HL-60 (cell line): ENCODE measurements at regions not wholly inside any gene's neighbourhood (a gene's known extent, or its start where the extent isn't known, plus 50 kb on each side); places are given as distances from the start of the nearest gene placed in this dataset.

Experiments used
- CTCF ChIP-seq: IDR thresholded peaks from one replicate; pipeline ENCODE4 v1.5.1; 2011; ENCODE audit warnings: low read length, control low read depth, inconsistent platforms; ENCODE audit not compliant: insufficient read depth
- GABPA ChIP-seq: IDR thresholded peaks from 2 replicates; pipeline ENCODE4 v1.6.1; 2012; ENCODE audit warnings: low read depth
- POLR2AphosphoS5 ChIP-seq: IDR thresholded peaks from 2 replicates; pipeline ENCODE4 v1.6.1; 2012; ENCODE audit warnings: low read depth
- REST ChIP-seq: IDR thresholded peaks from 2 replicates; pipeline ENCODE4 v1.6.1; 2012; ENCODE audit warnings: low read depth; ENCODE audit not compliant: insufficient replicate concordance
- SPI1 ChIP-seq: IDR thresholded peaks from 2 replicates; pipeline ENCODE4 v1.6.1; 2012; ENCODE audit warnings: low read depth, mild to moderate bottlenecking, borderline replicate concordance

- no peak for TF ChIP-seq CTCF
- TF ChIP-seq POLR2AphosphoS5: no peak
- TF ChIP-seq REST: no peak
- no peak for TF ChIP-seq GABPA
- no peak for TF ChIP-seq SPI1
Observed at GRCh38 chr4:3658530-3658913, 107.7 kb upstream of the ADRA2C start.
